Dermis microvascular lymphatic vessel endothelial cell (primary cell): ENCODE measurements at regions not wholly inside any gene's neighbourhood (a gene's known extent, or its start where the extent isn't known, plus 50 kb on each side); places are given as distances from the start of the nearest gene placed in this dataset.
"Not testable (repeated sequence)": the region's sequence is repeated elsewhere in the genome, so short reads cannot be mapped to it uniquely, and the experiment has no call there.

Source experiments
- DNase-seq, 2 donors: peaks; one replicate each; pipeline versions ENCODE4 v3.0.0 to v3.0.0-alpha.2; 2010; ENCODE audit warnings: low read depth in 2 of 2

- no peak for DNase-seq
These were observed 463.8 kb upstream of the SLC8A1 start for GRCh38 chr2:40915651-40916050.

GRCh38 chr2:40935349-40935748, 483.5 kb upstream of the SLC8A1 start:
- no peak for DNase-seq

DNA sequence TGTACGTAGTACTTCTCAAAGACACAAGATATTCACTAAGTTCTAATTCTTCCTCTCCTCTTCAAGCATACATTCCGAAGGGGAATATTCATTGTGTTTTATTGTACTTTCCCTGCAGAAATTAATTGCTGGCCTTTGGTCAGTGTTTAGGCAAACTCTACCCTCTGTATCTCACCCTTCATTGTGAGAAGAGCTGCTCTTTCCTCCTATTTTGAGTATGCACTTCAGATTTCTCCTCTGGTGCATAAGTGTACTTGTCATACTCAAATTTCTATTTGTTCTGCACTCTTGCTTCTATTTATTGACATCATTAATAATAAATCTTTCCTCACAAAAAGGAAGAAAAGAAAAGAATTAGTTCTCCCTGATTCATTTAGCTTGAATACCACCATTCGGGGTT, 485.4 kb upstream of the SLC8A1 start:
- no peak for DNase-seq

DNA sequence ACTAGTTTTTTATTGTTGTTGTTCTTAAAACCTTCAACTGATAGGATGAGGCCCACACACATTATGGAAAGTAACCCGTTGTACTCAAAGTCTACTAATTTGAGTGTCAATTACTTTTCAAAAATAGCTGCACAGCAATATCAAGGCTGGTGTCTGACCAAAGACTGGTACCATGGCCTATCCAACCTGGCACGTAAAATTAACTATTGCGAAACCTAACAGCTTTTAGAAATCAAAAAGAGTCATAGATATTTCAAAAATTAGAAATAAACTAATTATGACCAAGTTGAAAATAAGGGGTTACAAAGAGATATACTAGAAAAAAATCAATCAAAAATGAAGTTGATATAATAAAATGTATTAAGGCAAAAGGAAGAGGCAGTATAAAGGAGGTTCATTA, 501.5 kb upstream of the SLC8A1 start:
- no peak for DNase-seq

- peak in 1 of 2 donors; percentile 1 for DNase-seq
These were observed 503.2 kb upstream of the SLC8A1 start for GRCh38 chr2:40955042-40955441.

DNA sequence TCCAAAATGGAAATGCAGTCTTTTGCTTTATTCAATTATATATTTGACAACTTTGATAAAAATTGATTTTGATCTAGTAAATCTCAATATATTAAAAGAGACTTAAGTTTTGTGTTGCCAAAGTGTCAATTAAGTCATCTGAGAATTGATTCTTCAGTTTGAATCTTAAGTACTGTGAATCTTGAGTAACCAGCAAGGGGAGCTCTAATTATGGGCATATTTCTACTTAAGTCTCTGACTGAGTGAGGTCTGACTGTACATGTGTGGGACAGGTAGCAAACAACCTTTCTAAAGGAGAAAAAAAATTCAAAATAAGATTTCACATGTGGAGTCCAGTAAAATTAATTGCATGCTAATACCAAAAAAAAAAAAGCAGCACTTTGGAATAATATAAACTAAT, 503.7 kb upstream of the SLC8A1 start:
- DNase-seq, result peak in 1 of 2 donors; percentile 64

DNA sequence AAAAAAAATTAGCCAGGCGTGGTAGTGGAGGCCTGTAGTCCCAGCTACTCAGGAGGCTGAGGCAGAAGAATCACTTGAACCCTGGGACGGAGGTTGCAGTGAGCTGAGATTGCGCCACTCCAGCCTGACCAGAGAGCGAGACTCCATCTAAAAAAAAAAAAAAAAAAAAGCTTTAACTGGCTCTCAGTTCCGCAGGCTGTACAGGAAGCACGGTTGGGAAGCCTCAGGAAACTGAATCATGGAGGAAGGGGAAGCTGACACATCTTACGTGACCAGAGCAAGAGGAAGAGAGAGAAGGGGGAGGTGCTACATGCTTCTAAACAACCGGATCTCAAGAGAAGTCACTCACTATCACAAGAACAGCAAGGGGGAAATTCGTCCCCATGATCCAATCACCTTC, 505.6 kb upstream of the SLC8A1 start:
- DNase-seq, result peak in 1 of 2 donors; percentile 96

DNA sequence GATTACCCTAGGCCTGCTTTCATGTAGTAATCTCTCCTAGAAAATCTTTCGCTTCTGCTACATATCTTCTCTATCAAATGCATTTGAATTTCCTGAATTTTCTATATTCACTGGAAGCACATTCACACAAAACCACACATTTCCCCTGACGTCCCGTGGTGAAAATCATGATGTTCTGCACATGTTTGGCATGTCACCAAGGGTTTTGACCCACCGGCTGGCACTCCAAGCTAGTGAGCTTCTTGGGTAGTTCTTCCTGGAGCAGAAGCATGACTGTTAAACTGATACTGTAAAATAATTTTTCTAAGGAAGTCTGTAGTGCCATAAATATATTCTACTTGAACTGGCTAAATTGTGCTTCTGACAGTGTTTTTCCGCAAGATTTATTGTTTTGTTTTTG, 510.1 kb upstream of the SLC8A1 start:
- peak in 1 of 2 donors; percentile 91 for DNase-seq

GRCh38 chr2:40964509-40965250, 512.8 kb upstream of the SLC8A1 start:
- no peak for DNase-seq

GRCh38 chr2:40967451-40967850, 515.6 kb upstream of the SLC8A1 start:
- no peak for DNase-seq

DNA sequence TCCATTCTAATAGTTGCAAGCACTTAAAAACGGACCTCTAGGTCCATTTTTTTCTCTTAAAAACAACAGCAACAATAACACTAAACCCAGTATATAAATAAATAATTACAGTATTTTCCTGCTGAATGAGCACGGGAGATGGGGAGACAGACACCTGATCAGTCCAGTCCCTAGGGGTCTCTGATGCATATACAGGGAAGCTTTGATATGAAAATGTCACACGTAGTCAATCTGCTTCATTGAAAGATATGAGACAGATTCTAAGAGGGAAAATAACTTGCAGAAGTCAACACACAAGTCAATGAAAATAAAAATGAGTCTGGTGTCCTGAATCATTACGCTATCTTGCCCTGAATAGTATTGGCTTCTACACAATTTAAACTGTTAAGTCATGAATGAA, 523.3 kb upstream of the SLC8A1 start:
- DNase-seq, result no peak

- DNase-seq, result no peak
These were observed 545.5 kb upstream of the SLC8A1 start for GRCh38 chr2:40997362-40997761.

GRCh38 chr2:41000374-41000773, 548.5 kb upstream of the SLC8A1 start:
- DNase-seq, result no peak

DNA sequence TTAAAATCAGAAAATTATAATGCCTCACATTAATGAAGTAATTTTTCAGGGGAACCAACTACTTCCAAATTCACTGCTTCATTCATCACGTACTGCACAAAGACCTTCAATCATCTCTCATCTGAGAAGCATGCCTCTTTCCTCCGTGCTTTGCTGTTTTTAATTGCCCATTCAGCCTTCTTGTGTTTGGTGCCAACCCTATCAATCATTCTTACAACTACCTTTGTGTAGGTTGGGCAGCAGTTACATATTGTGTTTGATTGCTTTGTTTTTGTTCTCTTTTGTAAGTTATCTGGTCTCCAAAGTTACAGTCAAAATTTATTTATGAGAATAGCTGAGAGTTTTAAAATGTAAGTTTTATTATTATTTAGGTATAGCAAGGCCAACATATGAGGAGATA, 549.0 kb upstream of the SLC8A1 start:
- DNase-seq, result no peak

GRCh38 chr2:41004700-41005099, 552.8 kb upstream of the SLC8A1 start:
- no peak for DNase-seq

- no peak for DNase-seq
These were observed 568.5 kb upstream of the SLC8A1 start for GRCh38 chr2:41020358-41020757.

DNA sequence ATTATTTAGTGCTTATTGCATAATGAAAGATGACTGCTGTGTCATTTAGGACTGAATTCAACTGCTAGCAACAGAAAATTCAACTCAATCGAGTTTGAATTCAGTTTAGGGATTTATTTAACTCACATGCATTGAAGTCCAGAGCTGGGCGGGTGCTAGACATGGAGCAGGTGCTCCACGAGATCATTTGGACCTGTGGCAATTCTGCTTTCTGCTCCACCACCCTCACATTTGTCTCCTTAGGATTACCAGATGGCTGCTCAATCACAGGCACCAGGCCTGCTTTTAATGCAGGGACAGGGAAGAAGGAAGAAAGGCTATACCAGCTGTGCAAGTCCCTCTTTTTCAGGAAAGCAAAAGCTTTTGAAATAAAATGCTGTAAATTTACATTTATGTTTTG, 572.9 kb upstream of the SLC8A1 start:
- DNase-seq, result no peak

- no peak for DNase-seq
These were observed 574.7 kb upstream of the SLC8A1 start for GRCh38 chr2:41026613-41027012.

- no peak for DNase-seq
These were observed 575.2 kb upstream of the SLC8A1 start for GRCh38 chr2:41027095-41027494.

GRCh38 chr2:41031282-41031681, 579.4 kb upstream of the SLC8A1 start:
- no peak for DNase-seq

- DNase-seq, result no peak
These were observed 580.8 kb upstream of the SLC8A1 start for GRCh38 chr2:41032715-41033114.

DNA sequence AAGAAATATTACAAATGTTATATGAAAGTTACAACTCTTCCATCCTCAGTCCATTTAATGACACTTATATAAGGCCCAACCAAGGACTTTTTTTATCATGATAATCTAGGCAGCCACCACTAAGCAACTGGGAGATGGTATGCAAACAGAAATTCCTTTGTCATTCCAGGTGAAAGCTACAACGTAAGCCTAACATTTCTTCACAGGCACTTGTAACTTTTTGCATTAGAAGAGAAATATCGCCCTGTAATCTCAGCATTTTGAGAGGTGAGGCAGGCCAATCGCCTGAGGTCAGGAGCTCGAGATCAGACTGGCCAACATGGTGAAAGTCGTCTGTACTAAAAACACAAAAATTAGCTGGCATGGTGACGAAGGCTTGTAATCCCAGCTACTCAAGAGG, 581.2 kb upstream of the SLC8A1 start:
- DNase-seq, result no peak

GRCh38 chr2:41038408-41038807, 586.5 kb upstream of the SLC8A1 start:
- DNase-seq, result no peak

GRCh38 chr2:41039750-41040149, 587.9 kb upstream of the SLC8A1 start:
- not testable (repeated sequence) for DNase-seq
